K562 (cell line): ENCODE measurements at regions not wholly inside any gene's neighbourhood (a gene's known extent, or its start where the extent isn't known, plus 50 kb on each side); places are given as distances from the start of the nearest gene placed in this dataset.

ENCODE experiments used
- BCL6 ChIP-seq: fragments of 250-450 bp; sonication (Bioruptor Pico); IDR thresholded peaks from 2 replicates; pipeline ENCODE4 v1.4.0; 2020
- KHSRP ChIP-seq: fragments of 450-650 bp; IDR thresholded peaks from 2 replicates; pipeline ENCODE4 v1.6.1; 2017
- SRSF7 ChIP-seq: fragments of 200-400 bp; formaldehyde crosslinking; optimal IDR thresholded peaks from 2 replicates; pipeline ENCODE3; 2017; ENCODE audit warnings: mild to moderate bottlenecking, low read depth, low read length
- ZNF766 ChIP-seq: fragments of 200-800 bp; sonication (Bioruptor generic); conservative IDR thresholded peaks from 2 replicates; pipeline ENCODE4 v1.6.1; 2016; ENCODE audit warnings: missing genetic modification characterization, missing compliant biosample characterization
- TF ChIP-seq, protein P1 (sequence below): fragments of 450-650 bp; IDR thresholded peaks from 2 replicates; pipeline ENCODE4 v1.7.0; 2016; ENCODE audit warnings: borderline replicate concordance
- TF ChIP-seq, protein P2 (sequence below): fragments of 450-650 bp; IDR thresholded peaks from 2 replicates; pipeline ENCODE4 v1.6.1; 2017; ENCODE audit warnings: antibody characterized with exemption, mild to moderate bottlenecking
- TF ChIP-seq, protein P3 (sequence below): fragments of 250-450 bp; sonication (Bioruptor Pico); IDR thresholded peaks from 2 replicates; pipeline ENCODE4 v1.4.0; 2020; ENCODE audit warnings: mild to moderate bottlenecking

DNA sequence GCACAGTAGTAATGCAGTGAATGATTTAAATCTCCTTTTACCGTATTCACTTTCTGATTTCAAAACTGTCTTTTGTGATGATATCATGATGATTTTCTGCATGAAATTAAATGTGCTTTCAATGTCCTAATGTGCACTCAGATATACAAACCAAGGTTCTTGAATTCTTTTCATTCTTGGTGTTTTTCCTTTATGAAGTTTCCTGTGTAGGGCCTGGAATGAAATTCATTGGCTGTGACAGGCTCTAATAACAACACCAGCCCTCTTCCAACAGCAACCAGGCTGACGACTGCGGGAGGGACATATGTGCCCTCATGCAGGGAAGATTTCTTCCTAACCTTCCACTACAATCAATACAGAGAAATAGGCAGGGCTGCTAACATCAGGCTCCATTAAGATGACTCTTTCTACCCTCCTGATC lies 1052.0 kb downstream of the DIAPH3 start (continued):
- TF ChIP-seq ZNF766 (CRISPR knock-in tag) (no peak), BCL6 (CRISPR knock-in tag) (no peak), KHSRP (no peak), SRSF7 (no peak)
- TF ChIP-seq, protein P1, sequence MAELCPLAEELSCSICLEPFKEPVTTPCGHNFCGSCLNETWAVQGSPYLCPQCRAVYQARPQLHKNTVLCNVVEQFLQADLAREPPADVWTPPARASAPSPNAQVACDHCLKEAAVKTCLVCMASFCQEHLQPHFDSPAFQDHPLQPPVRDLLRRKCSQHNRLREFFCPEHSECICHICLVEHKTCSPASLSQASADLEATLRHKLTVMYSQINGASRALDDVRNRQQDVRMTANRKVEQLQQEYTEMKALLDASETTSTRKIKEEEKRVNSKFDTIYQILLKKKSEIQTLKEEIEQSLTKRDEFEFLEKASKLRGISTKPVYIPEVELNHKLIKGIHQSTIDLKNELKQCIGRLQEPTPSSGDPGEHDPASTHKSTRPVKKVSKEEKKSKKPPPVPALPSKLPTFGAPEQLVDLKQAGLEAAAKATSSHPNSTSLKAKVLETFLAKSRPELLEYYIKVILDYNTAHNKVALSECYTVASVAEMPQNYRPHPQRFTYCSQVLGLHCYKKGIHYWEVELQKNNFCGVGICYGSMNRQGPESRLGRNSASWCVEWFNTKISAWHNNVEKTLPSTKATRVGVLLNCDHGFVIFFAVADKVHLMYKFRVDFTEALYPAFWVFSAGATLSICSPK: no peak
- TF ChIP-seq, protein P2, sequence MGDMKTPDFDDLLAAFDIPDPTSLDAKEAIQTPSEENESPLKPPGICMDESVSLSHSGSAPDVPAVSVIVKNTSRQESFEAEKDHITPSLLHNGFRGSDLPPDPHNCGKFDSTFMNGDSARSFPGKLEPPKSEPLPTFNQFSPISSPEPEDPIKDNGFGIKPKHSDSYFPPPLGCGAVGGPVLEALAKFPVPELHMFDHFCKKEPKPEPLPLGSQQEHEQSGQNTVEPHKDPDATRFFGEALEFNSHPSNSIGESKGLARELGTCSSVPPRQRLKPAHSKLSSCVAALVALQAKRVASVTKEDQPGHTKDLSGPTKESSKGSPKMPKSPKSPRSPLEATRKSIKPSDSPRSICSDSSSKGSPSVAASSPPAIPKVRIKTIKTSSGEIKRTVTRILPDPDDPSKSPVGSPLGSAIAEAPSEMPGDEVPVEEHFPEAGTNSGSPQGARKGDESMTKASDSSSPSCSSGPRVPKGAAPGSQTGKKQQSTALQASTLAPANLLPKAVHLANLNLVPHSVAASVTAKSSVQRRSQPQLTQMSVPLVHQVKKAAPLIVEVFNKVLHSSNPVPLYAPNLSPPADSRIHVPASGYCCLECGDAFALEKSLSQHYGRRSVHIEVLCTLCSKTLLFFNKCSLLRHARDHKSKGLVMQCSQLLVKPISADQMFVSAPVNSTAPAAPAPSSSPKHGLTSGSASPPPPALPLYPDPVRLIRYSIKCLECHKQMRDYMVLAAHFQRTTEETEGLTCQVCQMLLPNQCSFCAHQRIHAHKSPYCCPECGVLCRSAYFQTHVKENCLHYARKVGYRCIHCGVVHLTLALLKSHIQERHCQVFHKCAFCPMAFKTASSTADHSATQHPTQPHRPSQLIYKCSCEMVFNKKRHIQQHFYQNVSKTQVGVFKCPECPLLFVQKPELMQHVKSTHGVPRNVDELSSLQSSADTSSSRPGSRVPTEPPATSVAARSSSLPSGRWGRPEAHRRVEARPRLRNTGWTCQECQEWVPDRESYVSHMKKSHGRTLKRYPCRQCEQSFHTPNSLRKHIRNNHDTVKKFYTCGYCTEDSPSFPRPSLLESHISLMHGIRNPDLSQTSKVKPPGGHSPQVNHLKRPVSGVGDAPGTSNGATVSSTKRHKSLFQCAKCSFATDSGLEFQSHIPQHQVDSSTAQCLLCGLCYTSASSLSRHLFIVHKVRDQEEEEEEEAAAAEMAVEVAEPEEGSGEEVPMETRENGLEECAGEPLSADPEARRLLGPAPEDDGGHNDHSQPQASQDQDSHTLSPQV: no peak
- TF ChIP-seq, protein P3, sequence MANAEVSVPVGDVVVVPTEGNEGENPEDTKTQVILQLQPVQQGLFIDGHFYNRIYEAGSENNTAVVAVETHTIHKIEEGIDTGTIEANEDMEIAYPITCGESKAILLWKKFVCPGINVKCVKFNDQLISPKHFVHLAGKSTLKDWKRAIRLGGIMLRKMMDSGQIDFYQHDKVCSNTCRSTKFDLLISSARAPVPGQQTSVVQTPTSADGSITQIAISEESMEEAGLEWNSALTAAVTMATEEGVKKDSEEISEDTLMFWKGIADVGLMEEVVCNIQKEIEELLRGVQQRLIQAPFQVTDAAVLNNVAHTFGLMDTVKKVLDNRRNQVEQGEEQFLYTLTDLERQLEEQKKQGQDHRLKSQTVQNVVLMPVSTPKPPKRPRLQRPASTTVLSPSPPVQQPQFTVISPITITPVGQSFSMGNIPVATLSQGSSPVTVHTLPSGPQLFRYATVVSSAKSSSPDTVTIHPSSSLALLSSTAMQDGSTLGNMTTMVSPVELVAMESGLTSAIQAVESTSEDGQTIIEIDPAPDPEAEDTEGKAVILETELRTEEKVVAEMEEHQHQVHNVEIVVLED (CRISPR knock-in tag): no peak
